ENCODE measurements at regions not wholly inside any gene's neighbourhood (a gene's known extent, or its start where the extent isn't known, plus 50 kb on each side); places are given as distances from the start of the nearest gene placed in this dataset.

- TF ChIP-seq CTCF (IDR thresholded peaks at IDR 0.05) (no peak), POLR2A (IDR thresholded peaks at IDR 0.05) (no peak)
Observed at GRCh38 chr14:65294816-65295215, 117.7 kb upstream of the FUT8 start.
